ENCODE measurements at regions not wholly inside any gene's neighbourhood (a gene's known extent, or its start where the extent isn't known, plus 50 kb on each side); places are given as distances from the start of the nearest gene placed in this dataset.

DNA sequence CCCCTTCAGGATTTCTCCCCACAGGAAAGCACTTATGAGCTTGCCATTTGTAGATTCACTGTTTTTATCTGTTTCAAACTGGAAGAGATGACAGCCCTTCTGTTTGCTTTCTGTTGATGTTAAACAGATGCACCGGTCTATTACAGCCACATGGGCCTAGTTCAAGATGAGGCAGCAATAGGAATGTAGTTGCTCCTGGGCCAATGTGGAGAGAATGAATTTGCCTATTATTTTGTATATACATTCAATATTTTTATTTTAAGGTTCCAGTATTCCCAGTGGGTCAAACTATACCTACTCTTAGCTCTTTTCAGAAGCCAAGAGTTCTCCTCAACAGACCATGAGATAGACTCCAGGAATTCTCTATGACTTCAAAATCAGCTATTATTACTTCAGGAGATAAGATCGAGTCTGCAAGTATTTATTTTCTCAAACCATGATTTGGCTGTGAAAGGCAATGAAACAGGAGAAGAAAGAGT, 461.6 kb downstream of the RASEF start:
- H3K36me3 ChIP-seq (ENCODE audit: control insufficient read depth, insufficient read depth, low read length): no peaks in the 10 kb centered on the region
- WGBS (ENCODE audit: insufficient coverage): 20% methylated on average over 1 of the region's 2 CpGs
- peak overlapping the region; percentile 37 for H3K27ac ChIP-seq (ENCODE audit: low read length)
- H3K27me3 ChIP-seq (ENCODE audit: control insufficient read depth, insufficient read depth, low read length): no peaks in the 10 kb centered on the region
- H3K9me3 ChIP-seq (replicated peaks; ENCODE audit: control insufficient read depth, low read depth, low read length): no peaks in the 10 kb centered on the region
- no peak overlapping the region for H3K4me3 ChIP-seq (ENCODE audit: low read length)
- DNase-seq: peak; percentile 92
- H3K4me1 ChIP-seq (ENCODE audit: control insufficient read depth, insufficient read depth, low read length): peaks cover 16% of the 10 kb centered on the region

- H3K9me3 ChIP-seq (replicated peaks; ENCODE audit: control insufficient read depth, low read depth, low read length): no peaks in the 10 kb centered on the region
- no CpG with 5 or more reads among the region's 3 CpGs for WGBS (ENCODE audit: insufficient coverage)
- no peaks in the 10 kb centered on the region for H3K27me3 ChIP-seq (ENCODE audit: control insufficient read depth, insufficient read depth, low read length)
- no peak overlapping the region for H3K4me3 ChIP-seq (ENCODE audit: low read length)
- no peak overlapping the region for H3K27ac ChIP-seq (ENCODE audit: low read length)
- peaks cover 14% of the 10 kb centered on the region for H3K4me1 ChIP-seq (ENCODE audit: control insufficient read depth, insufficient read depth, low read length)
- H3K36me3 ChIP-seq (ENCODE audit: control insufficient read depth, insufficient read depth, low read length): no peaks in the 10 kb centered on the region
- peak; percentile 59 for DNase-seq
These were observed 457.8 kb downstream of the RASEF start for GRCh38 chr9:82604947-82605656.

- Histone ChIP-seq H3K4me3 (ENCODE audit: low read length) (no peak overlapping the region), H3K9me3 (replicated peaks; ENCODE audit: control insufficient read depth, low read depth, low read length) (no peaks in the 10 kb centered on the region), H3K36me3 (ENCODE audit: control insufficient read depth, insufficient read depth, low read length) (no peaks in the 10 kb centered on the region), H3K27ac (ENCODE audit: low read length) (no peak overlapping the region), H3K27me3 (ENCODE audit: control insufficient read depth, insufficient read depth, low read length) (no peaks in the 10 kb centered on the region), H3K4me1 (ENCODE audit: control insufficient read depth, insufficient read depth, low read length) (peaks cover 11% of the 10 kb centered on the region)
- no peak for DNase-seq
These were observed 457.3 kb downstream of the RASEF start for GRCh38 chr9:82605657-82606031.

GRCh38 chr9:82606071-82606470, 456.9 kb downstream of the RASEF start:
- Histone ChIP-seq H3K4me1 (ENCODE audit: control insufficient read depth, insufficient read depth, low read length) (peaks cover 6% of the 10 kb centered on the region), H3K36me3 (ENCODE audit: control insufficient read depth, insufficient read depth, low read length) (no peaks in the 10 kb centered on the region), H3K4me3 (ENCODE audit: low read length) (no peak overlapping the region), H3K9me3 (replicated peaks; ENCODE audit: control insufficient read depth, low read depth, low read length) (no peaks in the 10 kb centered on the region), H3K27ac (ENCODE audit: low read length) (no peak overlapping the region), H3K27me3 (ENCODE audit: control insufficient read depth, insufficient read depth, low read length) (no peaks in the 10 kb centered on the region)
- peak; percentile 72 for DNase-seq
- WGBS (ENCODE audit: insufficient coverage): no CpG with 5 or more reads among the region's 1 CpG

DNA sequence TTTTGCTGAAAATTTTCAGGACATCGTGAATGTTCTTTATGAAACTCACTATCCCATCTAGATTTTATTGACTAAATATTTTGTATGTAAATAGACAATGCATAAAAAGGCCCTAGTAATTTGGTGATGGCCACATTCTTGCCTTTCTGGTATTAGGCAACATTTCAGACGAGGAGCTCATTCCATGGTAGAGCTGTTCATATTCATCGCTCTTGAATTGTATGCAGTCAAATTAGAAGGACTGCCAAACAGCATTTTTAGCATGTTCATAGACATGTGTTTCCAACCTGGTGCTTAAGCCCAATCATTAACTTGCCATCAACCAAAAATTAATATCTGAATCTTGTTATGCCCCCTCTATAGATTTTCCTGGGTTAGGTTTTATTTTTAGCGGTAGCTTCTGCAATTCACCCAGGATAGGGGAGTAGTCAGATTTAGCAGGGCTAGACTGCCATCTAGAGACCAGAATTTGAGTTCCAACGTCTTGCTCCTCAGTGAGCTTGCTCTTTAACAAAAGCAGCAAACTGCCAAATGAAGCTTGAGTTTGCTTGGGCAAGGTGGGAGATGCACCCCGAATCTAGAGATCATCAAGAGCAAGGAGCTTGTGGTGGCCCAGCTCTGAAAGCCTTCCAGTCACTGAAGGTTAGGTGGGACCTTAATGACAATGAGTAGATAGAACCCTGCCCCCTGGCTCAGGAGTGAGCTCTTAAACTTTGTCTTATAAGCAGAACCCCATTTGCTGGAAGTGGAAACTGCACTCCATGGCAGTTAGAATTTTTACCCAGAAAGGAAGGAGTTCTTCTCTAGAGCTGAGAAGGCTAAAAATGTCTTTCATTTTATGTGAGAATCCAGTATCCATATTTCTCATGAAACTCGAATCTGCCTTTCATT, 456.2 kb downstream of the RASEF start:
- DNase-seq: peak; percentile 88
- Histone ChIP-seq H3K36me3 (ENCODE audit: control insufficient read depth, insufficient read depth, low read length) (no peaks in the 10 kb centered on the region), H3K9me3 (replicated peaks; ENCODE audit: control insufficient read depth, low read depth, low read length) (no peaks in the 10 kb centered on the region), H3K4me1 (ENCODE audit: control insufficient read depth, insufficient read depth, low read length) (peaks cover 5% of the 10 kb centered on the region), H3K27ac (ENCODE audit: low read length) (no peak overlapping the region), H3K27me3 (ENCODE audit: control insufficient read depth, insufficient read depth, low read length) (no peaks in the 10 kb centered on the region), H3K4me3 (ENCODE audit: low read length) (no peak overlapping the region)
- 5% methylated on average over 3 of the region's 7 CpGs for WGBS (ENCODE audit: insufficient coverage)

DNA sequence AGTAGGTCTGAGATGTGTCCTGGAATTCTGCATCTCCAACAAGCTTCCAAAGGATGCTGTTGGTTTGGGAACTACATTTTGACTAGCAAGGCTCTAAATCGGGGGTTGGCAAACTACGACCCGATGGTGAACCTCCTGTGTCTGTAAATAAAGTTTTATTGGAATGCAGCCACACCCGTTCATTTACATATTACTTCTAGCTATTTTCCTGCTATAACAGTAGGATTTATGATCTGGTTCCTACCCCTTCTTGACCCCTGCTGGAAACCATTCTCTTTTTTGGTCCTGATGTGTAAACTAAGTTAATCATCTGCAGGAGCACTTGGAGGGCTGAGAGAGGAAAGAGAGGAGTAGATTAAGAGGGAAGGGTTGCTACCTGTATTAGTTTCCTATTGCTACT, 454.5 kb downstream of the RASEF start:
- H3K9me3 ChIP-seq (replicated peaks; ENCODE audit: control insufficient read depth, low read depth, low read length): no peaks in the 10 kb centered on the region
- H3K27ac ChIP-seq (ENCODE audit: low read length): no peak overlapping the region
- DNase-seq: no peak
- H3K4me1 ChIP-seq (ENCODE audit: control insufficient read depth, insufficient read depth, low read length): peaks cover 5% of the 10 kb centered on the region
- no CpG with 5 or more reads among the region's 4 CpGs for WGBS (ENCODE audit: insufficient coverage)
- H3K36me3 ChIP-seq (ENCODE audit: control insufficient read depth, insufficient read depth, low read length): no peaks in the 10 kb centered on the region
- H3K4me3 ChIP-seq (ENCODE audit: low read length): no peak overlapping the region
- H3K27me3 ChIP-seq (ENCODE audit: control insufficient read depth, insufficient read depth, low read length): no peaks in the 10 kb centered on the region

DNA sequence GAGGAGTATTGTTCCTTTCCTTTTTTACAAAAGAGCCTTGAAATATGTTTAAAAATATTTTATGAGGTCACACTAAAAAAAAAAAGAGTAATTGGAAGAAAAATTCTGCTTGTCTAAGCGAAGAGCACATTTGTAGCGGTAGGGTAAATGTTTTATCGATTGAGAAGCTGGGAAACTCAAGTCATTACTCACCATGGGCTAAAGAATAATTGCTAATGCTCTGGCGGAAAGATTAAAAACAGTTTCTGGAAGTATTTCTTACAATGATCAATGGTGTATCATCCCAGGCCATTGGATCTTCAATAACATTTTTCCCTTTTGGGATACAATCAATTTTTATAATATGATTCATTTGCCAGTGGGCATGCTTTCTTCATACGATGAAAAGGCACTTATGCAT, 450.0 kb downstream of the RASEF start:
- DNase-seq: no peak
- WGBS (ENCODE audit: insufficient coverage): no CpG with 5 or more reads among the region's 5 CpGs
- Histone ChIP-seq H3K4me1 (ENCODE audit: control insufficient read depth, insufficient read depth, low read length) (no peaks in the 10 kb centered on the region), H3K27ac (ENCODE audit: low read length) (no peak overlapping the region), H3K27me3 (ENCODE audit: control insufficient read depth, insufficient read depth, low read length) (no peaks in the 10 kb centered on the region), H3K4me3 (ENCODE audit: low read length) (no peak overlapping the region), H3K36me3 (ENCODE audit: control insufficient read depth, insufficient read depth, low read length) (no peaks in the 10 kb centered on the region), H3K9me3 (replicated peaks; ENCODE audit: control insufficient read depth, low read depth, low read length) (no peaks in the 10 kb centered on the region)

GRCh38 chr9:82613498-82613897, 449.4 kb downstream of the RASEF start:
- WGBS (ENCODE audit: insufficient coverage): 70% methylated on average over 2 of the region's 3 CpGs
- Histone ChIP-seq H3K27me3 (ENCODE audit: control insufficient read depth, insufficient read depth, low read length) (no peaks in the 10 kb centered on the region), H3K4me1 (ENCODE audit: control insufficient read depth, insufficient read depth, low read length) (no peaks in the 10 kb centered on the region), H3K27ac (ENCODE audit: low read length) (no peak overlapping the region), H3K9me3 (replicated peaks; ENCODE audit: control insufficient read depth, low read depth, low read length) (no peaks in the 10 kb centered on the region), H3K4me3 (ENCODE audit: low read length) (no peak overlapping the region), H3K36me3 (ENCODE audit: control insufficient read depth, insufficient read depth, low read length) (no peaks in the 10 kb centered on the region)
- no peak for DNase-seq

DNA sequence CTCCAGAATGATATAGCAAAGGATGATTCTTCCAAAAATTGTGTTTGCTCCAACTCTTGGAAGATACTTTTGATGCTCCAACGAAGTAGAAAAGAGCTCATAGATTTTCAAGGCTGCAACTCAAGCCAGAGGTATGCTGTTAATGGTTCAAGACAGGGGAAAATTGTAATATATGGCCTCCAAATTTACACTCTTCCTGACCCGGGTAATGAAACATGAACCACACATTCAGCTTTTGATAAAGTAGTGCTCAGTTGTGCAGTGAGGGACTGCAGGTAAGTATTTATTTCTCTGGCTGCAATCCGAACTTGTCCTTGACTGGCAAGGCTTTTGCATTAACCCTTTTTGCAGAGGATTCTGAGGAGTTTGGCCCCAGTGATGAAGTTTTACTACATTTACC, 446.4 kb downstream of the RASEF start:
- H3K9me3 ChIP-seq (replicated peaks; ENCODE audit: control insufficient read depth, low read depth, low read length): no peaks in the 10 kb centered on the region
- no peaks in the 10 kb centered on the region for H3K27me3 ChIP-seq (ENCODE audit: control insufficient read depth, insufficient read depth, low read length)
- H3K36me3 ChIP-seq (ENCODE audit: control insufficient read depth, insufficient read depth, low read length): no peaks in the 10 kb centered on the region
- H3K4me3 ChIP-seq (ENCODE audit: low read length): no peak overlapping the region
- WGBS (ENCODE audit: insufficient coverage): 40% methylated on average over 1 of the region's 3 CpGs
- no peak overlapping the region for H3K27ac ChIP-seq (ENCODE audit: low read length)
- H3K4me1 ChIP-seq (ENCODE audit: control insufficient read depth, insufficient read depth, low read length): no peaks in the 10 kb centered on the region
- no peak for DNase-seq

GRCh38 chr9:82621447-82621846, 441.5 kb downstream of the RASEF start:
- H3K36me3 ChIP-seq (ENCODE audit: control insufficient read depth, insufficient read depth, low read length): no peaks in the 10 kb centered on the region
- H3K27ac ChIP-seq (ENCODE audit: low read length): no peak overlapping the region

More at GRCh38 chr9:82621447-82621846, 441.5 kb downstream of the RASEF start:
- H3K4me3 ChIP-seq (ENCODE audit: low read length): no peak overlapping the region
- no CpG with 5 or more reads among the region's 1 CpG for WGBS (ENCODE audit: insufficient coverage)
- H3K4me1 ChIP-seq (ENCODE audit: control insufficient read depth, insufficient read depth, low read length): no peaks in the 10 kb centered on the region
- no peaks in the 10 kb centered on the region for H3K9me3 ChIP-seq (replicated peaks; ENCODE audit: control insufficient read depth, low read depth, low read length)
- H3K27me3 ChIP-seq (ENCODE audit: control insufficient read depth, insufficient read depth, low read length): no peaks in the 10 kb centered on the region
- no peak for DNase-seq

All from muscle of leg (tissue), 3 donors.